GM18867 (cell line): ENCODE measurements at regions not wholly inside any gene's neighbourhood (a gene's known extent, or its start where the extent isn't known, plus 50 kb on each side); places are given as distances from the start of the nearest gene placed in this dataset.
"Not testable (repeated sequence)": the region's sequence is repeated elsewhere in the genome, so short reads cannot be mapped to it uniquely, and the experiment has no call there.

Experiments used
- ATAC-seq: cut with Tn5 transposase; IDR thresholded peaks from one replicate; pipeline ENCODE4 v1.9.1; 2021; ENCODE audit warnings: mild to moderate bottlenecking, moderate library complexity; ENCODE audit not compliant: unreplicated experiment

DNA sequence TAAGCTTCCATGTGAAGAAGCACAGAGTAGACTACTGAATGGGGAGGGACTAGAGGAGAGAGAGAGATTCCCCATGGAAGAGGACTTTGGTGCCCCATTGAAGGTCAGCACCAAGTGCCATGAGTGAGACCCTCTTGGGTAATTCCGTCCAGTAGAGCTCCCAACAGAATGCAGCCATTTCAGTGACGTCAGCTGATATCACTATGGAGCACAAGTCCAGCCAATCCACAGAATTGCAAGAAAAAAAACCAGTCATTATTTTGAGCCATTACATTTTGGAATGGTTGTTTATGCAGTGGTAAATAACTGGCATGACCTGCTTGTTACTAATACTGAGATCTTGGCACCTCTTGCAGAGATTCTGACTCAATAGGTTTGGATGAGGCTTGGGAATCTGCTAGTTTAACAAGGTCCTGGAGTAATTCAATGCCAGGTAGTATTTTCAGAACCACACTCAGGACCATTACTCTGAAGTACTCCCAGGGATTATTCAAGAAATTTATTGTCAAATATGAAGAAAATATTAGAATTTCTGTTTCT is 52.6 kb upstream of the SP8 start:
- no peak for ATAC-seq

GRCh38 chr7:20839987-20840386 is 53.3 kb upstream of the SP8 start:
- no peak for ATAC-seq

DNA sequence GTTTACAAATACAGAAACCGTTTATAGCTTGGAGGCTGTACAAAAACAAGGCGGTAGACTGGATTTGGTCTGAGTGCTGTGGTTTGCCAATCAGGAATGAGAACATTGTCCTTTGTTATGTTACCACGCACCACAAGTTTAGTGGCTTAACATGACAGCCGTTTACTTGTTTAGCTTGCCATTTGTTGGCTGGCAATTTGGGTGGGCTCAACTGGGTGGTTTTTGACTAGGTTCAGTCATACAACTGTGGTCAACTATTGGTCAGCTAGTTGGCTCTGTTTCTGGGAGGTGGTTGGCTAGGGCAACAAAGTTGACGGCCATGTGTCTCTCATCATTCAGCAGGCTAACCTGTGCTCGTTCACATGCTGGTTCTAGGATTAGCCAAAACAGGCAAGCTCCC is 60.1 kb upstream of the SP8 start:
- ATAC-seq, result no peak

DNA sequence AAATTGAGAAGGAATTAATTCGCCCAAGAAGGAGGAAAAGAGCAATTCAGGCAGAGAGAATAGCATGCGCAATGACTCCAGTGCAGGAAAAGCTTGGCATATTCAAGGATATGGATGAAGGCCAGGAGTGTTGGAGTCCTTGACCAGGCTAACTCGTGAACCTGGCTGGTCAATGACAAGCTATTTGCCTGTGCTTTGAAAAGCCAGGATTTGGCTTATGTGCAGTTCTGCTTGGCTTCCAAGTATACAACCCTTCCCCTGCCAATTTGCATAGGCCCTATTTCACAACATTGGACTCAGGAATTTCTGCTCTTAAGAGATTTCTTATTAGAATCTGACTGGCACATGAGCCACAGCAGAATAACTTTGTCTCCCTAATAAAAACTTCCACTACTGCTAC is 72.3 kb upstream of the SP8 start:
- no peak for ATAC-seq

DNA sequence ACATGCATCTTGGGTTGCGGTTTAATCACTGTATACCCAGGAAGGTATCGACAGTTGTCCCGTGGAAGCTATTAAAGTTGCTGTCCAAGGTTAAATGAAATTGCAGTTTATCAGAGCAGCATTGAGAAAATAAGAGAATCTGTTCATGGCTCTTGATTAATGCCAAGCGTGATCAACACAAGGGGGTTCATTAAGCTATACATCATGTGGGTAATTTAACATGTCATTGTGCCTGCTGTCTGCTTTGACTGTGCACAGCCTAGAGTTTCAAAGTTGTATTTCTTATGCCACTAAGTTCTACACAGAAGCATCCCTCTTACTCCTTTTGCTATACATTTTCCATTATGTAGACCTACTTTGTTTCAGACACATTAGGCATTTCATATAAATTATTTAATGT is 74.8 kb upstream of the SP8 start:
- ATAC-seq, result no peak

DNA sequence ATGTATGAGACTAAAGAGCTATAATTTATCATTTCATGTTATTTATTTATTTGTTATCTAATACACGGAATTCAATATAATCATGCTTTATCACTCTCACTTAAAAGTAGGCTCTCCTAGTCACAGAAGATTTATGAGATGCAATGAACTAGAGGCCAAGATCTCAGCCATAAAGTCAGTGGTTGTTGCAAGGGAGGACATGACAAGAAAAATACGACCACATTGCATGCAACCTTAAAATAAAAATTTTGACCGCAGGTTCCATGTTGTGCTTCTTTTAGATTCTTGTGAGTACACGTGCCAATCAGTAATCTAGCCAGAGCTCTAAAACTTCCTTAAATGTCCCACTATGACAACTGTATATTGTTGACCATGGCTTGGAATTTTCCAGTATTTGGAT is 75.9 kb upstream of the SP8 start:
- no peak for ATAC-seq

- no peak for ATAC-seq
Observed at GRCh38 chr7:20864221-20864620, 77.5 kb upstream of the SP8 start.

DNA sequence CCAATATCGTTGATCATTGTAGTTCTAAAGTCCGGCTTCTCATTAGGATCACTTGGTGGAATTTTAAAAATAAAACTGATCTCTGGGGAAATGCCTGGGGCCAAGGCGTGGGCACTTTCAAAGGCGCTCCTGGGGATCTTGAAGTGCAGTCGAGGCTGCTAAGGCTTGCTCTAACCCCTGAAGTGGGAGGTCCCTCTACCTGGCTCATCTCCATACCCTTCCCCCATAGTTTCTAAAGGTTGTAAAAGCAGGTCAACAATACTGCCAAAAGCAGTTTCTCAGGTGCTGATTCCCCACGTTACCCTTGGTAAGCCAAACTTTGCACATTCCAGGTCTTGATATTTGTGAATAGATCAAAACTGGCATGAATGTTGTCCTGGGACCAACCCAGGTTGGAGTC is 79.0 kb upstream of the SP8 start:
- ATAC-seq, result no peak

- ATAC-seq, result no peak
Observed at GRCh38 chr7:20870977-20871376, 84.3 kb upstream of the SP8 start.

GRCh38 chr7:20892776-20893175 is 106.1 kb upstream of the SP8 start:
- no peak for ATAC-seq

DNA sequence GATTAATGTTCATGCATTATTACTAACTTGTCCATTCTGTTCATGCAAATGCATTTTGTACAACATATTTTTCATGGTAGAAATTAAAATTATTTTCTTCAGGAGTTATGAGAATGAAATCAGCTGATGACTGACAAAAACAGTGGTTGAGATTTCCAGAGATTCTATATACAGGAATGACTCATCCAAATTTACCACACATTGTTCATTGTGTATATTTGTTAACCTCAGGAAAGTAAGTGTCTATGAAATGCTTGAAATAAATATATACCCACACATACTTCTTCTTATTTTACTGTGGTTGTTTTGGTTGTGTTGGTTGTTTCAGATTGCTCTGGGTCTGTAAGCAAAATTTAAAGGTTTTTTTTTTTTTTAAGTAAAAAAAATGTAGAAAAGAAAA is 108.1 kb upstream of the SP8 start:
- ATAC-seq, result no peak

GRCh38 chr7:20895563-20895962 is 108.9 kb upstream of the SP8 start:
- ATAC-seq, result no peak

GRCh38 chr7:20896996-20897395 is 110.3 kb upstream of the SP8 start:
- ATAC-seq, result no peak

DNA sequence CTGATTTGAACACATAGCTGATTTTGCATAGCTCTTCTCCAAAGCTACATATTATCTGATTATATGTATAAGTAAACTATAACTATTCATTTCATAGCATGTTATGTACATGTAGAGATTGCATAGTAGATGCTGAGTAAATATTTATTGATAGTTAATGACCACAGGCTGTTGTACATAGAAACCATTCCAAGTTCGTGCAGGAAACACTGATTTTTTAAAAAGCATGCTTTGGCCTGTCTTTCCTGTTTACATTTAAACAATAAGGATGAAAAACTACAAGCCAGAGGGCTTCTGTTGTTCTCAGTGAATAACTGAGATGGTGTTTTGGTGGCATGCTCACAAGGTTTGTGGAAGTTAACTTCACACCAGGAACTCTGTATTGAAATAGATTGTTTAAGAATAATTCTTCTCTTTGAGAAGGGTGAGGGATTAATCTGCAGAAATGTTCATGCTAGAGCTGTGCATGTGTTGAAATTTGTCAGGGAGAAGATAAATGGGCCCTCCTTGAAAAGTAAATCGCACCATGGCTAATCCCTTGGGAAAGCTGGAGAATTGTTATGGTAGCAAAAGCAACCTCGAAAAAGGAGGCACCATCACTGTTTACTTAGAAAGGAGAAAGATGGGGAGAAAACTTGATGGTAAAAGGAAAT is 120.2 kb upstream of the SP8 start:
- no peak for ATAC-seq

- ATAC-seq, result no peak
Observed at GRCh38 chr7:20911081-20911480, 124.4 kb upstream of the SP8 start.

GRCh38 chr7:20913853-20914252 is 127.2 kb upstream of the SP8 start:
- ATAC-seq, result no peak

- ATAC-seq, result no peak
Observed at GRCh38 chr7:20916311-20916710, 129.6 kb upstream of the SP8 start.

GRCh38 chr7:20917603-20918002 is 130.9 kb upstream of the SP8 start:
- no peak for ATAC-seq

DNA sequence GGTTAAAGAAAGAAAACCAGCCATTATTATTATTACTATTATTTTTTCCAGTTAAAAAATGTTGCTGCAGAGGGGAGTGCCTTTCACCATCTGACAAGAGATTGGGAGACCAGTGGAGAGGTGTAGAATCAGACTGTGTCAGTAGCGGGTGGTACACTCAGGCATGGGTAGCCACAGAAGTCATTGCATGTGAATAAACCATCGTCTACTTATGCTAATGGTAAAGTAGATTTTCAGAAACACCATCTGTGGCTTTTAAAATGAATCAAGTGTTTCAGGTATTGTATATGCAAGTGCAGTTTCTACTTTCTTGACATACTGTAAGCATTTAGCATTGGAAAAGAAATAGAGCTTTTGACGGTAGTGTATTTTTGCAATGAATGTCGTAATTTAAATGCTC is 131.5 kb upstream of the SP8 start:
- ATAC-seq, result no peak

- not testable (repeated sequence) for ATAC-seq
Observed at GRCh38 chr7:20927178-20927577, 140.5 kb upstream of the SP8 start.

GRCh38 chr7:20927976-20928375 is 141.3 kb upstream of the SP8 start:
- no peak for ATAC-seq

GRCh38 chr7:20929199-20929598 is 142.5 kb upstream of the SP8 start:
- ATAC-seq, result no peak

GRCh38 chr7:20931739-20932138 is 145.1 kb upstream of the SP8 start:
- ATAC-seq, result no peak
